Right lobe of liver (tissue), 6 donors: ENCODE measurements at regions not wholly inside any gene's neighbourhood (a gene's known extent, or its start where the extent isn't known, plus 50 kb on each side); places are given as distances from the start of the nearest gene placed in this dataset.

ENCODE experiments used
- ATAC-seq, 4 donors: fragments of 200-7000 bp; cut with Tn5 transposase; one replicate each; pipeline ENCODE4 v1.9.1; 2020; ENCODE audit warnings: mild to moderate bottlenecking in 4 of 4, moderate library complexity in 4 of 4
- DNase-seq, 3 donors: peaks; one replicate each; pipeline ENCODE4 v3.0.0-alpha.2; 2020
- H3K27ac ChIP-seq, 3 donors: fragments of 200-600 bp; one replicate each; pipeline ENCODE4 v1.8.0; 2022
- H3K27me3 ChIP-seq, 2 donors: fragments of 200-600 bp; one replicate each; pipeline ENCODE4 v1.8.0; 2022
- H3K36me3 ChIP-seq, 4 donors: fragments of 200-600 bp; sonication (generic) in 1 of 4; one replicate each; pipeline versions ENCODE4 v1.5.1 to v1.8.0; 2017 to 2022; ENCODE audit warnings: control low read depth in 1 of 4
- H3K4me1 ChIP-seq, 4 donors: fragments of 200-600 bp; sonication (generic) in 1 of 4; one replicate each; pipeline versions ENCODE4 v1.5.1 to v1.8.0; 2017 to 2022; ENCODE audit warnings: control low read depth in 1 of 4
- H3K4me3 ChIP-seq, 3 donors: fragments of 200-600 bp; one replicate each; pipeline ENCODE4 v1.8.0; 2022
- H3K9me3 ChIP-seq, 4 donors: fragments of 200-600 bp; sonication (generic) in 1 of 4; one replicate each; pipeline versions ENCODE4 v1.5.1 to v1.8.0; 2017 to 2022; ENCODE audit warnings: control low read depth in 1 of 4
- POLR2A ChIP-seq: fragments of 450-650 bp; IDR thresholded peaks from one replicate; pipeline ENCODE4 v1.6.1; 2017; ENCODE audit warnings: antibody characterized with exemption, mild to moderate bottlenecking
- WGBS: methylation state at CpG from one replicate; pipeline ENCODE4 v1.1.6; 2018; ENCODE audit warnings: low coverage, low lambda C conversion rate; ENCODE audit not compliant: insufficient coverage; ENCODE audit errors: missing lambda C conversion rate; 5-methylcytosine and 5-hydroxymethylcytosine counted together
- intact Hi-C, 2 donors: fragments of 100-400 bp; cut with DNase I; formaldehyde crosslinking; loops; one replicate each; pipeline versions ENCODE4 v1.11.2 to v1.14.1; 2022
- TF ChIP-seq, protein P1 (sequence below), 4 donors: fragments of 200-600 bp in 3 of 4; fragments of 450-650 bp in 1 of 4; IDR thresholded peaks; one replicate each; pipeline versions ENCODE4 v1.5.1 to v1.8.0; 2016 to 2022; ENCODE audit warnings: antibody characterized with exemption in 4 of 4, mild to moderate bottlenecking in 2 of 4
- donor health status: DM: no; HTN: yes; CAD: no.
- donor health status: DM: no; HTN: no; CAD: no.
- donor health status: DM: no; HTN: no; CAD: no.
- donor health status: DM: no; HTN: yes; CAD: no.
- donor health status: DM: no; HTN: yes; CAD: no.

DNA sequence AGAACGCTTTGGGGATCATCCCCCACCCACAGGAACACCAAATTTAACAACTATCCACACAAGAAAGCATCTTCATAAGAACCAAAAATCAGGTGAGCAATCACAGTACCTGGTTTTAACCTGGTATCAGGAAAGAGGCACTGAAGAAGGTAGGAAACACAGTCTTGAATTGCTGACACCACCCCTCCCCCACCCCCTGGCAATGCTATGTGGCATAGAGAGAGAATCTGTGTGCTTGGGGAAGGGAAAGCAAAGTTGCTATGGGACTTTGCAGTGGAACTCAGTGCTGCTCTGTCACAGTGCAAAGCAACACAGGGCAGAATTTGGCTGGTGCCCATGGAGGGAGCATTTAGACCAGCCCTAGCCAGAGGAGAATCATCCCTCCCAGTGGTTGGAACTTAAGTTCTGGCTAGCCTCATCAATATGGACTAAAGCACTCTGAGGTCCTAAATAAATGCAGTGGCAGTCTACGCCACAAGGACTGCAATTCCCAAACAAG, 565.5 kb downstream of the EPM2A start:
- H3K9me3 ChIP-seq, result no peaks in the 10 kb centered on the region
- no peaks in the 10 kb centered on the region for H3K27me3 ChIP-seq
- WGBS, result 71% methylated on average over 1 of the region's 2 CpGs
- no peak overlapping the region for H3K4me3 ChIP-seq
- no peak for DNase-seq
- H3K4me1 ChIP-seq, result no peaks in the 10 kb centered on the region
- intact Hi-C loops, result no loop called here
- no peaks in the 10 kb centered on the region for H3K36me3 ChIP-seq
- H3K27ac ChIP-seq, result no peak overlapping the region
- ATAC-seq, result no peak
- TF ChIP-seq POLR2A, result no peak
- TF ChIP-seq, protein P1, sequence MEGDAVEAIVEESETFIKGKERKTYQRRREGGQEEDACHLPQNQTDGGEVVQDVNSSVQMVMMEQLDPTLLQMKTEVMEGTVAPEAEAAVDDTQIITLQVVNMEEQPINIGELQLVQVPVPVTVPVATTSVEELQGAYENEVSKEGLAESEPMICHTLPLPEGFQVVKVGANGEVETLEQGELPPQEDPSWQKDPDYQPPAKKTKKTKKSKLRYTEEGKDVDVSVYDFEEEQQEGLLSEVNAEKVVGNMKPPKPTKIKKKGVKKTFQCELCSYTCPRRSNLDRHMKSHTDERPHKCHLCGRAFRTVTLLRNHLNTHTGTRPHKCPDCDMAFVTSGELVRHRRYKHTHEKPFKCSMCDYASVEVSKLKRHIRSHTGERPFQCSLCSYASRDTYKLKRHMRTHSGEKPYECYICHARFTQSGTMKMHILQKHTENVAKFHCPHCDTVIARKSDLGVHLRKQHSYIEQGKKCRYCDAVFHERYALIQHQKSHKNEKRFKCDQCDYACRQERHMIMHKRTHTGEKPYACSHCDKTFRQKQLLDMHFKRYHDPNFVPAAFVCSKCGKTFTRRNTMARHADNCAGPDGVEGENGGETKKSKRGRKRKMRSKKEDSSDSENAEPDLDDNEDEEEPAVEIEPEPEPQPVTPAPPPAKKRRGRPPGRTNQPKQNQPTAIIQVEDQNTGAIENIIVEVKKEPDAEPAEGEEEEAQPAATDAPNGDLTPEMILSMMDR (IDR thresholded peaks at IDR 0.05), result no peak

DNA sequence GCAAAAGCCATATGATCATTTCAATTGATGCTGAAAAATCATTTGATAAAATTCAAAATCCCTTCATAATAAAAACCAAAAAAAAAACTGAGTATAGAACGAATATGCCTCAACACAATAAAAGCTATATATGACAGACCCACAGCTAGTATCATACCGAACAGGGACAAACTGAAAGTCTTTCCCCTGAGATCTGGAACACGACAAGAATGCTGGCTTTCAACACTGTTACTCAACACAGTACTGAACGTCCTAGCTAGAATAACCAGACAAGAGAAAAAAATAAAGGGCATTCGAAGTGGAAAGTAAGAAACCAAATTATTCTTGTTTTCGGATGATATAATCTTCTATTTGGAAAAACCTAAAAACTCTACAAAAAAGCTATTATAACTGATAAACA, 559.9 kb downstream of the EPM2A start:
- no peaks in the 10 kb centered on the region for H3K9me3 ChIP-seq
- no peak overlapping the region for H3K27ac ChIP-seq
- DNase-seq, result no peak
- H3K27me3 ChIP-seq, result no peaks in the 10 kb centered on the region
- no peaks in the 10 kb centered on the region for H3K36me3 ChIP-seq
- no peak for TF ChIP-seq POLR2A
- TF ChIP-seq, protein P1 (IDR thresholded peaks at IDR 0.05), result no peak
- ATAC-seq, result no peak
- 50% methylated on average over 6 of the region's 6 CpGs for WGBS
- no peak overlapping the region for H3K4me3 ChIP-seq
- H3K4me1 ChIP-seq, result no peaks in the 10 kb centered on the region
- intact Hi-C loops, result no loop called here

DNA sequence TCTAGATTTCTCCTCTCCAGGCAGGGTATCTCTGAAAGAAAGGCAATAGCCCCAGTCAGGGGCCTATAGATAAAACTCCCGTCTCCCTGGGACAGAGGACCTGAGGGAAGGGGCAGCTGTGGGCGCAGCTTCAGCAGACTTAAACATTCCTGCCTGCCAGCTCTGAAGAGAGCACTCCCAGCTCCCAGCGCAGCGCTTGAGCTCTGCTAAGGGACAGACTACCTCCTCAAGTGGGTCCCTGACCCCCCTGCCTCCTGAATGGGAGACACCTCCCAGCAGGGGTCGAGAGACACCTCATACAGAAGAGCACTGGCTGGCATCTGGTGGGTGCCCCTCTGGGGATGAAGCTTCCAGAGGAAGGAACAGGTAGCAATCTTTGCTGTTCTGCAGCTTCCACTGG, 556.9 kb downstream of the EPM2A start:
- intact Hi-C loops, result no loop called here
- Histone ChIP-seq H3K4me1 (no peaks in the 10 kb centered on the region), H3K27me3 (no peaks in the 10 kb centered on the region), H3K4me3 (no peak overlapping the region), H3K36me3 (no peaks in the 10 kb centered on the region), H3K9me3 (no peaks in the 10 kb centered on the region), H3K27ac (no peak overlapping the region)
- ATAC-seq, result no peak
- no peak for TF ChIP-seq POLR2A
- TF ChIP-seq, protein P1 (IDR thresholded peaks at IDR 0.05), result no peak
- no peak for DNase-seq
- no CpG with 5 or more reads among the region's 5 CpGs for WGBS

DNA sequence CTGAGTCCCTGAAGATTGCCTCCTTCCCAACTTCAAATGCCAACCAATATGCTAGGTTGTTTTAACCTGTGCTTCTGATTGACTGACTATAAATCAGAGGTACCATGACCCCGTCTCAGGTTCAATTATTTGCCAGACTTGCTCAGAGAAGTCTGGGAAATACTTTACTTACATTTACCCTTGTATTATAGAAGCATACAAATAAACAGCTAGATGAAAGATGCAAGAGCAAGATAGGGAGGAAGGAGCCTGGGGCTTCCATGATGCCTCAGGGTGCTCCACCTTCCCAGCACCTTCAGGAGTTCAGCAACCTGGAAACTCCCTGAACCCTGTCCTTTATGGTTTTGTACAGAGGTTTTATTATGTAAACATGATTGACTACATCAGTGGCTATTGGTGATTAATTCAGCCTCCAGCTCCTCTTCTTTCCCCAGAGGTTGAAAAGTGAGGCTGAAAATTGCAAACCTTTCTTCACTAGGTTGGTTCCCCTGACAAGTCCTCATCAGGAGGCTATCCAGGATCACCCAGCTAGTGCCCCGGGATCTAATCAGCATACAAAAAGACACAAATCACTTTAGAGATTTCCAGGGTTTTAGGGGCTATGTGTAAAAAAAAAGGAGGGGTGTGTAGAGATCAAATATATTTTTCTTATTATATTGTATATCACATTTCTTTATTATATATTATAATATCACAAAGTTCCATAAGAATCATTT, 547.7 kb downstream of the EPM2A start:
- Histone ChIP-seq H3K9me3 (no peaks in the 10 kb centered on the region), H3K36me3 (no peaks in the 10 kb centered on the region), H3K4me1 (no peaks in the 10 kb centered on the region), H3K4me3 (no peak overlapping the region), H3K27me3 (no peaks in the 10 kb centered on the region), H3K27ac (no peak overlapping the region)
- no peak for TF ChIP-seq POLR2A
- TF ChIP-seq, protein P1 (IDR thresholded peaks at IDR 0.05), result no peak
- ATAC-seq, result no peak
- 44% methylated on average over 2 of the region's 2 CpGs for WGBS
- intact Hi-C loops, result no loop called here
- no peak for DNase-seq
